Upper lobe of right lung (tissue), 1 donor: ENCODE measurements at regions not wholly inside any gene's neighbourhood (a gene's known extent, or its start where the extent isn't known, plus 50 kb on each side); places are given as distances from the start of the nearest gene placed in this dataset.
A peak's percentile ranks its signal among the peaks of the same experiment; 100 is the strongest.

Experiments used
- ATAC-seq: fragments of 200-7000 bp; cut with Tn5 transposase; one replicate; pipeline ENCODE4 v1.9.1; 2020; ENCODE audit warnings: mild to moderate bottlenecking, moderate library complexity
- DNase-seq: peaks from one replicate; pipeline ENCODE4 v3.0.0-alpha.2; 2020
- H3K27ac ChIP-seq: fragments of 200-600 bp; one replicate; pipeline ENCODE4 v1.8.0; 2022
- H3K27me3 ChIP-seq: fragments of 200-600 bp; one replicate; pipeline ENCODE4 v1.8.0; 2022; ENCODE audit warnings: mild to moderate bottlenecking
- H3K36me3 ChIP-seq: fragments of 200-600 bp; one replicate; pipeline ENCODE4 v1.8.0; 2022
- H3K4me1 ChIP-seq: fragments of 200-600 bp; one replicate; pipeline ENCODE4 v1.8.0; 2022
- H3K4me3 ChIP-seq: fragments of 200-600 bp; one replicate; pipeline ENCODE4 v1.8.0; 2022; ENCODE audit warnings: mild to moderate bottlenecking
- H3K9me3 ChIP-seq: fragments of 200-600 bp; one replicate; pipeline ENCODE4 v1.8.0; 2022
- CTCF ChIP-seq: fragments of 200-600 bp; IDR thresholded peaks from one replicate; pipeline ENCODE4 v1.8.0; 2022; ENCODE audit warnings: antibody characterized with exemption
- intact Hi-C: fragments of 100-400 bp; cut with DNase I; formaldehyde crosslinking; loops from one replicate; pipeline ENCODE4 v1.11.0; 2022
- donor health status: DM: no; HTN: yes; CAD: no; lungs with severe emphysema.

- Histone ChIP-seq H3K9me3 (no peaks in the 10 kb centered on the region), H3K4me3 (no peak overlapping the region), H3K36me3 (no peaks in the 10 kb centered on the region), H3K4me1 (peaks cover 10% of the 10 kb centered on the region), H3K27ac (no peak overlapping the region), H3K27me3 (no peaks in the 10 kb centered on the region)
- TF ChIP-seq CTCF = no peak
- DNase-seq (no peak), ATAC-seq (peak; percentile 75)
- intact Hi-C loops = no loop called here
Observed at GRCh38 chr2:196284144-196284844, 112.9 kb upstream of the STK17B start.

GRCh38 chr2:196284866-196285557 lies 113.6 kb upstream of the STK17B start:
- H3K27ac ChIP-seq = peak overlapping the region; percentile 18
- no peak overlapping the region for H3K4me3 ChIP-seq

GRCh38 chr2:196286821-196287220 lies 115.4 kb upstream of the STK17B start:
- intact Hi-C loops = no loop called here
- ATAC-seq = no peak
- H3K27ac ChIP-seq = no peak overlapping the region

More at GRCh38 chr2:196284866-196285557, 113.6 kb upstream of the STK17B start:
- ATAC-seq (no peak), DNase-seq (no peak)
- intact Hi-C loops = no loop called here
- Histone ChIP-seq H3K36me3 (no peaks in the 10 kb centered on the region), H3K9me3 (no peaks in the 10 kb centered on the region), H3K4me1 (peaks cover 10% of the 10 kb centered on the region), H3K27me3 (no peaks in the 10 kb centered on the region)
- no peak for TF ChIP-seq CTCF

GRCh38 chr2:196287523-196287922 lies 116.1 kb upstream of the STK17B start:
- no peak for ATAC-seq
- no peak for TF ChIP-seq CTCF
- intact Hi-C loops = no loop called here

More at GRCh38 chr2:196286821-196287220, 115.4 kb upstream of the STK17B start:
- H3K4me3 ChIP-seq = no peak overlapping the region
- no peaks in the 10 kb centered on the region for H3K27me3 ChIP-seq
- DNase-seq = no peak
- no peaks in the 10 kb centered on the region for H3K36me3 ChIP-seq
- peaks cover 10% of the 10 kb centered on the region for H3K4me1 ChIP-seq
- H3K9me3 ChIP-seq = no peaks in the 10 kb centered on the region
- no peak for TF ChIP-seq CTCF

GRCh38 chr2:196288006-196288538 lies 116.7 kb upstream of the STK17B start:
- ATAC-seq (no peak), DNase-seq (no peak)
- no peaks in the 10 kb centered on the region for H3K27me3 ChIP-seq
- H3K9me3 ChIP-seq = no peaks in the 10 kb centered on the region
- peaks cover 10% of the 10 kb centered on the region for H3K4me1 ChIP-seq
- no peak for TF ChIP-seq CTCF
- intact Hi-C loops = no loop called here
- H3K27ac ChIP-seq = no peak overlapping the region
- no peak overlapping the region for H3K4me3 ChIP-seq
- H3K36me3 ChIP-seq = no peaks in the 10 kb centered on the region

More at GRCh38 chr2:196287523-196287922, 116.1 kb upstream of the STK17B start:
- no peak for DNase-seq
- Histone ChIP-seq H3K27ac (no peak overlapping the region), H3K4me3 (no peak overlapping the region), H3K4me1 (peaks cover 10% of the 10 kb centered on the region), H3K9me3 (no peaks in the 10 kb centered on the region), H3K27me3 (no peaks in the 10 kb centered on the region), H3K36me3 (no peaks in the 10 kb centered on the region)
